Prostate gland (tissue), 2 donors: ENCODE measurements at regions not wholly inside any gene's neighbourhood (a gene's known extent, or its start where the extent isn't known, plus 50 kb on each side); places are given as distances from the start of the nearest gene placed in this dataset.

Source experiments
- DNase-seq: peaks from one replicate; pipeline ENCODE4 v3.0.0-alpha.2; 2019; ENCODE audit warnings: low spot score
- H3K27ac ChIP-seq, 2 donors: fragments of 200-600 bp; sonication (generic); 2 replicates each; pipeline ENCODE4 v1.5.1; 2017 to 2019
- H3K27me3 ChIP-seq: fragments of 200-600 bp; sonication (generic); replicated peaks from 2 replicates; pipeline ENCODE4 v1.5.1; 2019; ENCODE audit not compliant: insufficient read depth
- H3K36me3 ChIP-seq, 2 donors: fragments of 200-600 bp; sonication (generic); 1 replicate in 1 of 2; 2 replicates in 1 of 2; pipeline versions ENCODE4 v1.5.1 to v1.8.1; 2017 to 2019
- H3K4me1 ChIP-seq: fragments of 200-600 bp; sonication (generic); replicated peaks from 2 replicates; pipeline ENCODE4 v1.5.1; 2019
- H3K4me3 ChIP-seq, 2 donors: fragments of 200-600 bp; sonication (generic); 2 replicates each; pipeline ENCODE4 v1.5.1; 2017 to 2019
- H3K9me3 ChIP-seq: fragments of 200-600 bp; sonication (generic); 2 replicates; pipeline ENCODE4 v1.5.1; 2017
- CTCF ChIP-seq, 4 experiments: fragments of 200-600 bp in 2 of 4; fragments of 450-650 bp in 2 of 4; sonication (generic) in 2 of 4; IDR thresholded peaks; 1 replicate in 3 of 4; 2 replicates in 1 of 4; pipeline ENCODE4 v1.5.1; 2016 to 2019; ENCODE audit warnings: antibody characterized with exemption in 4 of 4, mild to moderate bottlenecking in 2 of 4, moderate library complexity in 2 of 4
- POLR2A ChIP-seq: fragments of 450-650 bp; IDR thresholded peaks from one replicate; pipeline ENCODE4 v1.6.1; 2016; ENCODE audit warnings: antibody characterized with exemption, mild to moderate bottlenecking
- POLR2AphosphoS5 ChIP-seq: sonication (generic); formaldehyde crosslinking; IDR thresholded peaks from one replicate; pipeline ENCODE4 v1.6.1; 2017; ENCODE audit warnings: antibody characterized with exemption
- WGBS: methylation state at CpG from one replicate; pipeline ENCODE4 v1.1.5; 2018; 5-methylcytosine and 5-hydroxymethylcytosine counted together
- intact Hi-C: fragments of 100-400 bp; cut with DNase I; formaldehyde crosslinking; loops from one replicate; pipeline ENCODE4 v1.14.2; 2022

DNA sequence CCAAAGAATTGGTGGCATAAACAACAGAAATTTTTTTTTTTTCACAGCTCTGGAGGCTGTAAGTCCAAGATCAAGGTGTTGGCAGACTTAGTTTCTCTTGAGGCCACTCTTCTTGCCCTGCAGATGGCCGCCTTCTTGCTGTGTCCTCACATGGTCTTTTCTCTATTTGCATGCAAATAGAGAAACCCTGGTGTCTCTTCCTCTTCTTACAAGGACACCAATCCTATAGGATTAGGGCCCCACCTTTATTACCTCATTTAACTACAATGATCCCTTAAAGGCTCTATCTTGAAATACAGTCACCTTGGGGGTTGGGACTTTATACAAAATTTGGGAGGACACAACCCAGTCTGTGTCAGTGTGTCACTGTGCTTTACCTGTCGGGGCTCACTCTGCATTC is 175.4 kb upstream of the PGRMC2 start:
- no peaks in the 10 kb centered on the region for H3K36me3 ChIP-seq
- H3K27ac ChIP-seq, result no peak overlapping the region
- 98% methylated on average over 2 of the region's 2 CpGs for WGBS

GRCh38 chr4:128462103-128462783 is 174.6 kb upstream of the PGRMC2 start:
- 88% methylated on average over 8 of the region's 8 CpGs for WGBS
- intact Hi-C loops, result no loop called here
- no peaks in the 10 kb centered on the region for H3K36me3 ChIP-seq
- no peak overlapping the region for H3K27ac ChIP-seq
- H3K27me3 ChIP-seq, result no peaks in the 10 kb centered on the region
- no peaks in the 10 kb centered on the region for H3K9me3 ChIP-seq
- TF ChIP-seq CTCF (IDR thresholded peaks at IDR 0.05), result no peak
- no peak for TF ChIP-seq POLR2AphosphoS5
- no peak for TF ChIP-seq POLR2A
- H3K4me1 ChIP-seq, result no peaks in the 10 kb centered on the region
- no peak for DNase-seq
- no peak overlapping the region for H3K4me3 ChIP-seq

More for the DNA sequence above, 175.4 kb upstream of the PGRMC2 start:
- no peaks in the 10 kb centered on the region for H3K4me1 ChIP-seq
- no peak overlapping the region for H3K4me3 ChIP-seq
- intact Hi-C loops, result no loop called here
- no peaks in the 10 kb centered on the region for H3K27me3 ChIP-seq
- no peak for DNase-seq
- no peaks in the 10 kb centered on the region for H3K9me3 ChIP-seq
- TF ChIP-seq POLR2AphosphoS5 (no peak), CTCF (IDR thresholded peaks at IDR 0.05) (no peak), POLR2A (no peak)

GRCh38 chr4:128461291-128462102 is 173.9 kb upstream of the PGRMC2 start:
- no peak for DNase-seq

GRCh38 chr4:128459547-128459946 is 171.9 kb upstream of the PGRMC2 start:
- H3K27ac ChIP-seq, result no peak overlapping the region
- no peaks in the 10 kb centered on the region for H3K36me3 ChIP-seq
- DNase-seq, result no peak
- WGBS, result 97% methylated on average over 3 of the region's 3 CpGs
- H3K27me3 ChIP-seq, result no peaks in the 10 kb centered on the region
- TF ChIP-seq POLR2A (no peak), CTCF (IDR thresholded peaks at IDR 0.05) (no peak), POLR2AphosphoS5 (no peak)
- H3K4me3 ChIP-seq, result no peak overlapping the region
- H3K9me3 ChIP-seq, result no peaks in the 10 kb centered on the region
- no peaks in the 10 kb centered on the region for H3K4me1 ChIP-seq
- intact Hi-C loops, result loop anchor here (5.0 to 10.0 kb wide), 2 partner anchors 165 to 403 kb away; no protein-coding TSS in a partner anchor

More at GRCh38 chr4:128461291-128462102, 173.9 kb upstream of the PGRMC2 start:
- TF ChIP-seq POLR2AphosphoS5, result no peak
- no peak for TF ChIP-seq CTCF (IDR thresholded peaks at IDR 0.05)
- TF ChIP-seq POLR2A, result no peak
- intact Hi-C loops, result no loop called here
- WGBS, result 47% methylated on average over 5 of the region's 5 CpGs
- Histone ChIP-seq H3K9me3 (no peaks in the 10 kb centered on the region), H3K4me3 (no peak overlapping the region), H3K4me1 (no peaks in the 10 kb centered on the region), H3K27me3 (no peaks in the 10 kb centered on the region), H3K36me3 (no peaks in the 10 kb centered on the region), H3K27ac (no peak overlapping the region)
